T-helper 1 cell (primary cell): ENCODE measurements at regions not wholly inside any gene's neighbourhood (a gene's known extent, or its start where the extent isn't known, plus 50 kb on each side); places are given as distances from the start of the nearest gene placed in this dataset.
A peak's percentile ranks its signal among the peaks of the same experiment; 100 is the strongest.

Source experiments
- DNase-seq, 5 donors: peaks; one replicate each; pipeline ENCODE4 v3.0.0-alpha.2; 2012 to 2020

DNA sequence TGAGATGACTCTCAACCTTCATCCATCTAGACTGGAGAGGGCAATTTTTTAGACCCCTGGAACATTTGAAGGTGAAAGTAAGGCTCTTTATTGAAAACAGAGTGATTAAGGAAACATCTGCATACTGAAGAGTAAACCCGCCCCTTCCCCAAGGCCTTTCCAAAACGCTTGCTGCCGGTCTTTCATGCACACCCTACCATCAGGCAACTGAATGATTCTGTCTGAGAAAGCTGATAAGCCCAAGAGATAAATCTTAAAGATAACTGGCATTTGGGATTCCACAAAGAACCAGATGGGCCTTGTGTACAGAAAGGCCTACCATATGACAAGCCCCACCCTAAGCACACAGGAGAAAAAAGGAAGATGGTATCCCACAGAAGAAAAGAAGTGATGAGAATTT lies 54.4 kb upstream of the PIK3R1 start:
- DNase-seq, result no peak

DNA sequence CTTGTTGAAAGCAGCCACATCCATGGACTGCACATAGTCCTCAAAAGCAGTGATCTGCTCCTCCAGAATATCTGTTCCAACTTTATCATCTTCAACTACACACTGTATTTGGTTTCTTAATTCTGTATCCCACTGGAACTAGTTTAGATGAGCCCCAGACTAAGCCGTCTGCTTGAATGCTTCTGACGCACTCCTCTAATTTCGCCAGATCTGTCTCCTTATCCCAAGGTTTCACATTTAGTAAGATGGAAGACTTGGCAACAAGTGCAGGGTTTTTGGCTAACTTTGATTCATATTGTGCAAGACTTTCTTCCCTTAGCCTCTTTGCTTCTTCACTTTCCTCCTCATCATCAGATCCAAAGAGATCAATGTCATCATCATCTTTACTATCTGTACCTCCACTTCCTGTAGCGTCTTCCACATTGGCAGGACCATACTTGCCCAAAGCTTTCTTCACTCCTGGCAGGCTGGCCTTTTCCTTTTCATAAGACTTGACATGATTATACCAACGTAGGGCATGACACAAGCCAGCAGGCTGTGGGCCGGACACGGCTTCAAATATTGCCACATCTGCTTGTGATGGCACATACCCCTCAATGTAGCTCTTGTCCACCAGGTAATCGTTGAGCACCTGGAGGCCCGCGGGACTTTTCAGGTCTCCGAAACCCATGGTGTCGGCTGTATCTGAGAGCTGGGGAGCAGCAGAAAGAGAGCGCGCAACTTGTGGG lies 56.2 kb upstream of the PIK3R1 start:
- no peak for DNase-seq

DNA sequence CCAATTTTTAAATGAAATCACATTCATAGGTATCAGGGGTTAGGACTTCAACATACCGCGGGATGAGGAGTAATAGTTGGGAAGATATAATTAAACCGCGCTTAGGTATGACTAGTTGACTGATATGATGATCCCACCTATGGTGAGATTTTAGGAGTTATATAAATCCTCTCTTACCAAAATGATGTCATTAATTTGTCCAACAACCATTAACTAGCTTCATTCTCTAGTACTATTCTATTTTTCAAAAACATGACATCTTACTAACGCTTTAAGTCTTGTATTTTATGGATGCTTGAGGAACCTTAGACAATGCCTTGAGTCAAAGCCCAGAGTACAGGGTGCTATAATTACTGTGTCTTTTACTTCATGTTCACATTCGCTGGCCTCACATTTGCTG lies 59.6 kb upstream of the PIK3R1 start:
- no peak for DNase-seq

DNA sequence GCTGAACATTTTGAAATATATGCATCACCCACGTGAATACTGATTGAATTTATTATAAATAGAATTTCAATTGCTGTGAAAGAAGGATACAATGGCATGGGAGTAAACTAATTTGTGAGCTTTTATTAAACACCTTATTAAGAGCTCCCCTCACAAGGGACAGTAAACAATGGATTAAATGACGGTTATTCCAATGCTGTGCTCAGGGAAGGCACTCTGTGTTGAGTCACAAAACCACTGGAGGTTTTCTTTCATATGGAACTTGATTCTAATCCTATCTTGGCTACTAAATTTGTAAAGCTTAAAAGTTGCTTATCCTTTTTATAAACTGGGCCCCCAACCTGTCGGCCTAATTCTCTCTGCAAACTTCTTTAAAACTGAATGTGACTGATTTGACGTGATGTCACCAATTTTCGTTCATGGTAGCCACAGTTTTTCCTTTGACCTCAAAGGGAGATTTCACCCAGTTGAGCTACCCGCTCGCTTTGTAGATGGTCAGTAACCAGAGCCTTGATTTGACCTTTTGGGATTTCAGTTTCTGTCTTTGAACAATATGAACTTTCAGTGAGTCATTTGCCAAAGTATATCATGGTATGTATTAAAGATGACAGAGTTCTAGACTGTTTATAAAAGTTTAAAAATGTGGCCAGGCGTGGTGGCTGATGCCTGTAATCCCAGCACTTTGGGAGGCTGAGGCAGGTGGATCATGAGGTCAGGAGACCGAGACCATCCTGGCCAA lies 61.3 kb upstream of the PIK3R1 start:
- no peak for DNase-seq

DNA sequence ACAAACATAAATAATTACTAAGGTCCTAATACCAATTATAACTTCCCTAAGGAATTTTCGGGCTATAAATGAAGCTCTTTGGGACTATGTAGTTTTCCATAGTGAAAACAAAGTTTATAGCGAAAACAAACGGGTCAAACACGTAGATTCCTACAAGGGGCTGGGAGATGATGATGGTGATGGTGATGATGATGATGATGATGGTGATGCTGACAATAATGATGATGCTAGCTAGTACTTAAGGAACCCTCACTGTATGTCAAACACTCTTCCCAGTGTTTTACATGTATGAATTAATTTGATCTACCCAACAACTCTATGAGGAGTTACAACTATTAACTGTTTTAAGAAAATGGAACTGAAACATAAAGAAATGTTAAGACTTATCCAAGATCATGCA lies 63.7 kb upstream of the PIK3R1 start:
- DNase-seq, result no peak

DNA sequence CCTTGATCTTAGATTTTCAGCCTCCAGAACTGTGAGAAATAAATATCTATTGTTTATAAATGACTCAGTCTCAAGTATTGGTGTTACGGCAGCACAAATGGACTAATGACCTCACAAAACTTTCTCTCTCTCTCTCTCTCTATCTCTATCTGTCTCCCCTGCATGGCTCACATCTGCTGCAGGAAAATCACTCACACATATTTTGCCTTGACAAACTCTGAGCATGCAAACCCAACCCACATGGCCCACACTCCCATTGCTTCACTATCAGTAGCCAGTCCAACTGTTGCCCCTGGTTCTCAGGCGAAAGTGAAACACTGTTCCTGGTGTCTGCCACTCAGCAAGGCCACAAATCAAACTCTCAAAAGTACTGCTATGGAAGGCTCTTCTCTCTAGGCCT lies 66.4 kb upstream of the PIK3R1 start:
- no peak for DNase-seq

DNA sequence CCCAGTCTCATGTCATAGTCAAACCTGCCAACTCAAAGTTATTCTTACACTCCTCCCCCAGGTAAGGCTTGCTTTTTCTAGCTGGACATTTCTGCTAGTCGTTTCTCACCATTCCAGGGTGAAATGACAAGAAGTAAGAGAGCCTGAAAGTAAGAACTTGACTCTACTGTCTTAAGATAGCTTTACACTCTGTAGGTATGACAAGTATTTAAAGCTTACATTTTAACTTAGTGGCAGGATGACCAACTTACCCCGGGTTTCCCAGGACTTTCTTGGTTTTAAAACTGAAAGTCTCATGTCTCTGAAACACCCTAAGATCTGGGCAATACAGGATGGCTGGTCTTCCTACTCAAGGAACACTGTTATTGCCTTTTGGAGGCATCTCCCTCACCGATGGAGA lies 67.5 kb upstream of the PIK3R1 start:
- no peak for DNase-seq

DNA sequence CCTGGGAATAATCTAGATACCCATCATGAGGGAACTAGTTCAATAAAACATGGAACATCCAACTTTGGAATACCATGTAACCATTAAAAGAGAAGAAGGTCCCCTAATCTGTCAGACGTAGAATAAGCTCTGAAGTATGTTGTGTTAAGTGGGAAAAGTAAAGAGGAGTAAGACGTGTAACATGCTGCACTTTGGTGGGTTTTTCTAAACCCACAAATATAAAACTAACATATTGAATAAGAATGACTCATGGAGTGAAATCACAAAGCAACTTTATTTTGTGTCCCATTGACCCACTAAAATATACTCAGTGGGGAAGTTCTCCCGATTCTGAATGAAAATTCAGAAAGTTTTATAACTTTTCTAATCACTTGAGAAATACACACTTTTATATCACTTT lies 67.9 kb upstream of the PIK3R1 start:
- DNase-seq, result no peak

DNA sequence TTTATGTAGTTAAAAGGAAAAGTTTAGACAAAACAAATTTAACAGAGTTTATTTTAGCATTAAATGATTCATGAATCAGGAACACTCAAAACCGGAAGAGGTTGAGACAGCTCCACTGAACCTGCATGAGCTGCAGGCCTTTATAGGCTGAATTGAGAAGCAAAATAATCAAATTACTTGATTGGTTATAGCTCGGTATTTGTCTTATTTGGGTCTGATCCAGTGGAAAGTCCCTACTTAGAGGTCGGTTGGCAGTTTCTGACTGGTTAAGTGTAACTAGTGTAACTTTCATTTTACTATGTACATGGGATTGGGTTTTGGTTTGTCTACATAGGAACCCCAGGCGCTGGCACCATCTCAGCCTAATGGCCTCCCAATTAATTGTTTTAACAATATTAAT lies 74.1 kb upstream of the PIK3R1 start:
- peak in 2 of 5 donors; percentile 1 to 21 for DNase-seq

DNA sequence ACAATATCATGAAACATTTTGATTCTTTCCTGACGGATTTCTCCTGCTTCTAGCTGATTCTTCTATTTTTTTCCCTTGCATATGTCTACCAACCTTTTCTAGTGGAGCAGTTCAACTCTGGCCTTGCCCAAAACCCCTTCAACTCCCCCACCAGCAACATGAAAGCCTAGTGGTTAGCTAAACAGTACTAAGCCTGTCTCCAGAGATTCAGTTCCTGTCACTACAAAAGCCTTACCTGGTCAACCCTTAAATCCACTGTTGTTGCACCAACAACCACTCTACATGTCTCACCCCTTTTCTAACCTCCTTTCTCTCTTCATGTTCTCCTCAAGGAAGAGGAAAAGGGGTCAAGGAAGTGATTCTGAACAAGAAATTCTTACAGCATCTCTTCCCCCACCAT lies 74.8 kb upstream of the PIK3R1 start:
- DNase-seq, result no peak

DNA sequence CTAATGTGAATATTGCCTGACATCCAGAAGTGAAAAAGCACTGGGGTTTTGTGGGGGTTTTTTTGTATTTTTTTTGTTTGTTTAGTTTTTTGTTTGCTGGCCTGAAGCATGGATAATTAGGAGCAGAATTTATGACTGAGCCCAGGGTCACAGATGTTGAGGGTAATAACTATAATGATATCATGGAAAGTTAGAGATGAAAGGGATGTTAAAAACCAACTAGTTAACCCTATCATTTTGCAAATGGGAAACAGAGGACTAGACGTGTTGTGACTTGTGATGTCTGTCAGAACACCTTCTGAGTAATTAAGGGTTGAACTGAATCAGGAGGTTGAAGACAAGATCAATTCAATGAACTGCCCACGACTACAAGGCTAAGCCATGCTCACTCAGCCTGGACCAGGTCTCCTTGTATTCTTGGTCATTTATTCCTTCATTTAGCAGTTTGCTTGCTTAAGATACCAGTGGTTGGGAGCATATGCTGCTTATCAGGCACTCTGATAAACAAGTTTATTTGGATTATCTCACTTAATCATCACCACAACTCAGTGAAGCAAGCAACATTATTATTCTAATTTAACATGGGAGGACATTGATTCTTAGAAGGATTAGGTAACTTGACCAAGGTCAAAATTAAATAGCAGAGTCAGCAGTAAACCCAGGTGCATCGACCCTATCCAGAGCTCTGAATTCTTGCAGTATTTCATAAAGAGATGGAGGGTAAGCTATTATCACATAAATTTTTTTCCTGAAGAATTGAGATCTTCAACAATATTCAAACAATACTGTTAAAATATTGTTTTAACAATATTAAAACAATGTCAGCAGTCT lies 75.7 kb upstream of the PIK3R1 start:
- DNase-seq, result no peak

DNA sequence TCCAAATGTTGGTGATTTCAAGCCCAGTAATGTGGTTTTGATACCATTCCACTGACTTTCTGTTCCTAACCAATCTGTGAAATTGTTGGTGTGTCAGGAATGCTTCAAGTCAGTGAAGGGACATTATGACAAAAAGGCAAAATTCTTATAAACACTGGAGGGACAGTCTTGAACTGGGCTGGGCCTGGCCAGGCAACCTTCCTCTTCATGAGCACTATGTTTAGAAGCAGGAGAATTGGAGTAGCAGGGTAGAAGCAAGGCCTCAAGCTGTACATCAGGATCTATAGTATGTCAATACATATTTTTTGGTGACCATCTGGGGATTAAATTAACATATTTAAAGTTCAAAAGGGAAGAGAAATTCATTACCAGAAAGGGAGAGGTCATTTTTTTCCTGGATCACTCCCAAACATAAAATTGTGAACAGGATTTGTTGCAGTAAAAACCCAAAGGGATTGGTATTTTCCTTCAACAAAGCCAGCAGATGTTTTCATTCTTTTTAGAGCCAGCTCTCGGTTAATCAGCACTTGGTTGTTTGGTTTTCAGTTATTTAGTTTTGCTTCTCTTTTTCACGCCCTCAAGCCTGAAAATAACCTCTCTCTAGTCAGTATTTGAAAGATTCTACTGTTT lies 77.9 kb upstream of the PIK3R1 start:
- DNase-seq, result no peak

DNA sequence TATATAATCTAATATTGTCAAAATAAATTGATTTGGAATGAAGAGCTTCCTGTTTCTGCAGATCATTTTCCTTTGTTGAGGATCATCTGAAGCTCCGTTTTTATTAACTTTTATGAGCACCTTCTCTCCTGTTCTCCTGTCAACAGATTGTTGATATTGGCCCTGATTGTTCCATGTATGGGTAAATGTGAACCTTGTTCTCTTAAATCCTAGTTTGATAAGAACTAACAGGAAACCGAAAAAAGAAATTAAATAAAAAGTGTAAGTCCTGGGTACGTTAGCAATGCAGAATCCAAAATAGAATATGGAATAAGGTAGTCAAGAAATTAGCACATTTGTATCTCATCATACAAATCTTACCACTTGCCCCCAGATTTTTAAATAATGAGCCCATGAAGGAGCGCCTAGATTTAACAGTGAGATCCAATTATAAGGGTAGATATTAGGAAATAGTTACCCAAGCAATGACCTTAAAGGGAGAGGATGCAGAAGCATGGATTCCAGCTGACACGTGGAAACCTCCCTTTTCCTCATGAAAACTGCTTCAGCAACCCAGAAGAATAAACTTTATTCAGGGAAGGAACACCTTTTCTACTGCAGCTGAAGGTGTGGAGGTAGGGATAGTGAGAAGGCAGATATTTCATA lies 80.8 kb upstream of the PIK3R1 start:
- DNase-seq, result no peak

DNA sequence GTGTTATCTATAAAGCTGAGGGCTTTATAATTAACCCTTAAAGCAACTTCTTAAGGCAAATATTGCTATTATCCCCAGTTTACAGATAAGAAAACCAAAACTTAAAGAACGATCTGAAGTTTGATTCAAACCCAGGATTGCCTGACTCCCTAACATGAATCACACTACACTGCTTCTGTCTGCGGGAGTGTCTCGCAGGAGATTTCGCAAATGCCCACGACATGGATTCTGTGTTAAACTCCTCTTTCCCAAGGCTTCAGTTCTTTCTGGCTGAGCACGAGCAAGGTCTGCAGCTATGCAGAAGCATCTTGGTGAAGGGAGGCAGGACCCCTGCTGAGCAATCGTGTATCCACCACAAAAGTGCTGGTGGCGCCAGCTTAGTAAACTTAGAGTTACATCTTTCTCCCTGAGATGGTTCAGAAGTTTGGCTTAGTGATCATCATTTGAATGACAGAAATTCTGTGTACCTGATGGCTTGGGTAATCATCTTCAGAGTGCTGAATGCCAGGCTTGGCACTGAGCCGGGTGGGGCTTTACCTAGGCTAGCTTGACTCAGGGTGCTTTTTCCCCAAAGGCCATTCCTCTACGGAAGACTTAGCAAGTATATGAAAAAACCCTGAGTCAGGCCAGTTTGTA lies 81.4 kb upstream of the PIK3R1 start:
- no peak for DNase-seq

DNA sequence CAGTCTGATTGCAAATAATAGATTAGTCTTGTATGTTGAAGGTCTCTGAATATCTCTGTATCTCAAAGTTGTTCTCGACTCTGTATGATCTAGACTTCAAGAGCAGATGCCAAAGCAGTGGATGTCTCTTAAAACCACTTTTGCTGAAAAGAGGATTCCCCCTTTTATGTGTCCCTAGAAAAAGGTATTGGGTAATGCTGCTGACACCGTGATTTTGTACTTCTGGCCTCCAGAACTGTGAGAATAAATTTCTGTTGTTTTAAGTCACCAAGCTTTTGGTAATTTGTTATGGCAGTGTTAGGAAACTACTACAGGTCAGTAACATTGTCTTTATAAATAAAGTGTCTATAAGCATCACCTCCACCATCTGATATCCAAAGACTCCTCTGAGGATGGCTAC lies 85.3 kb upstream of the PIK3R1 start:
- no peak for DNase-seq

DNA sequence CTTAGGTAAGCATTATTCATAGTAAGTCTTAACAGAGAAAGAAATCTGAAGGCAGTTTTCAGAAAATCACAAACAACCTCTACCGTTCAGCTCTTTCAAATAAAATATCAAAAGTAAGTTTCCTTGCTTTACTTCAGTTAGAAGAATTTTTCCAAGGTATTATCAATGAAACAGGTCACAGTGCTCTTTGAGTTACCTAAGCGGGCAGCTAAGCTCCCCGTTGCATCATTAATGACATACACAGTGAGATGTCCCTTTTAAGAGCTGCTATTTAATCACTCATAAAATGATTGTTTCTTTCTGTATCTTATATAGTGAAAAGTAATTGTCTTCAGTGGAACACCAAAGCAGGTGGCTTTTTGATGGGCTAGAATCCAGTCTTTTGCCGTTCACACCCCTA lies 86.2 kb upstream of the PIK3R1 start:
- no peak for DNase-seq

DNA sequence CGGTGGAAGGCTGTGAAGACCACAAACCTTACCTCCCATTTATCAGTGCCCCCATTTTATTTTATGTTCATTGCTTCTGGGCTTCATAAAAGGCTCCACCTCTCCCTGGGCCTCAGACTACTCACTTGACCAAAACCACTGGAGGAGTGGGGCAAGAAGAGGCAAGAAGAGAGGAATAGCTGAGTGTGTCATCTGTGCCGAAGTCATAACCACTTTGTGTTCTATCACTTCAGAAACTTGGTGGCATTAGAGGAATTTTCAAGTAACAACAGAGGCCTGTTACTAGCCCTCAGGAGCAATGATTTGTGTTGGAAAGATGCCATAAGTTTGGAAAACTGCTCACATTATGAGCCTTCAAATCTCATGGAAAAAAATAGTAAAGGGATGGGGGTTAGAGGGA lies 88.7 kb upstream of the PIK3R1 start:
- DNase-seq, result no peak

DNA sequence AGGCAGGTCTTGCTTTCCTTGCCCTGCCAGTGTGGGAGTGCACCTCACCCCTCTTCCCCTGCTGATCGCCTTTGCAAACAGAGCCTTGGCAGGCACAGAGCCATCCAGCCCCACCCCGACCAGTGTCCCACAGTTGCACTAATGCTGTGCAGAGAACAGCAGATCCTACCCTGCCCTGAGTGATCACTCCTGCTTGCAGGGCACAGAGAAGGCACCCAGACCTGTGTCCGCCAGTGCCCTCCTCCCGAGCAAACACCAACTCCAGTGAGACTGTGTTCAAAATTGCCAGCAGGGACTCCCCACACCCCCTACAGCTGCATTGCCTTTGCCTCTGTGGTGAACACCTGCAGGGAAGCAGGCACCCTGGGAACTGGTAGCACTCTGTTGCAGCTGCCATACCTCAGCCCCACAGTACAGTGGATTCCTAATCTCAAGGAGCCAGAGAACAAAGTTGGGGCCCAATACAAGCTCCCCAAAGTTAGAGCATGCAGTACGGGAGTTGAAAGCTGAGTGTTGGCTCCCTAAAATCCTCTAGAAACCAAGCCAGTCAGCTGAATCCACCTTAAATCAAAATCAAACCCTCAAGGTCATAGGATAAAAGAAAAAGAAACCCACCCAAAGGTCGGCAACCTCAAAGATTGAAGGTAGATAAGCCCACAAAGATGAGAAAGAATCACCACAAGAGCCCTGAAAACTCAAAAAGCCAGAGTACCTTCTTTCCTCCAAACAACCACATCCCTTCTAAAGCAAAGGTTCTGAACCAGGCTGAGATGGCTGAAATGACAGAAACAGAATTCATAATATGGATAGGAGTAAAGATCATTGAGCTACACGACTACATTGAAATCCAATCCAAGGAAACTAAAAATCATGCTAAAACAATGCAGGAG lies 92.9 kb upstream of the PIK3R1 start:
- DNase-seq, result peak in 1 of 5 donors; percentile 11

DNA sequence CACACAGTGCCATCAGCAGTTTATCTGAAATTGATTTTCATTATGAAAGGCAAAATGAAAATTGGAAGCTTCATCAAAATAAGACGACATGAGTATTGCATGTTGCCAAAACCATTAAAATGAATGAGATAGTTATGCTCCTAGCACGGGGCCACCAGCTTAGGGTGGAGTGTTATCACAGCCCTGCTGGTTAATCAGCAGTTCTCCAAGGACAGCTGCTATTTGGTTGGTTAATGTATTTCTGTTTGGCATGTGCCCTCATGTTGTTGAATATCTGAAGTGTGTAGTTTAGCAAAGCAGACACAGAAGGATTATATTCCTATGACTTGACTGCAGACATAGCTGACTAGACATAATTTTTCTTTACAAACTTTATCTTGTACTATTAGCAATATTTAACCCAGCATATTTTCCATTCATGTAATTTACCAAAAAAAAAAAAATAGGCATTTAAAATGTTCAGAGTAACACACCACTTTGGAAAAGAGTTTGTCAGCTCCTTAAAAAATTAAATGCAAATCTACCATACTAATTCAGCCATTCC lies 98.6 kb upstream of the PIK3R1 start:
- no peak for DNase-seq

DNA sequence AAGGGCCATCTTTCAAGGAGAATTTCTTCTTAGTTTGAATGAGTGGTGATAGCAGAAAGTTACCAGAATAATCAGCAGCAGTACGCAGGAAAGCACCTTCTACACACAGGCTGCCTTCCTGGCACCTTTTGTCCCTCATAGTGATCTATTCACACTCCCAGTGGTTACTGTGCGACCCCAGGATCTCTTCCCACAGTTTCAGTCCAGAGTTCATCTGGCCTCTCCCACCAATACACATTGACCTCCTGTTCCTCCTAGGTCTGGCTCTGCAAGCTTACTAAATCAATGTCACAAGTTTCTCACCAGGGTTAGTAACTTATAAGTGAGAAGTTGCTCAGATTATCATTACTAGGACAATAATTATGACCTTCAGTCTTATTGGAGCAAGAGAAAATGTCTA lies 99.1 kb upstream of the PIK3R1 start:
- no peak for DNase-seq

DNA sequence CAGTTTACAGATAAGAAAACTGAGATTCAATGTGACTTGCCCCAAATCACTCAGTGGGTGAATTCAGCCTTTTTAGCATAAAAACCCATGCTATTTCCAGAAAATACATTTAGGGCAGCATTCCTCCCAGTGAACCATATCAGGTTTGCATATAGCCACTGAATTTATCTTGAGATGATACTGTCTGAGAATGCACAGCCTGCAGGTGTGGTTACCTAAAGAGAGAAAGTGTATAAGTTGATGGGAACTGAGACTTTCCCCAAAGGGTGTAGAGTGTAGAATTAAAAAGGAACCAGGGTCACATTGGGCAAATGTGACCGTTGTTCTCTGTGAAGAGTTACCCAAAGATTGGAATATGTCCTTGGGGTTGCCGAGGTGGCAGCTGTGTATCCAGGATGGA lies 100.0 kb upstream of the PIK3R1 start:
- DNase-seq, result no peak
